HUES6 (cell line): ENCODE measurements at regions not wholly inside any gene's neighbourhood (a gene's known extent, or its start where the extent isn't known, plus 50 kb on each side); places are given as distances from the start of the nearest gene placed in this dataset.

ENCODE experiments used
- H3K27ac ChIP-seq: 2 replicates; pipeline ENCODE4 v1.7.0; 2013; ENCODE audit warnings: low read depth, mild to moderate bottlenecking, low read length, inconsistent platforms
- H3K27me3 ChIP-seq: 2 replicates; pipeline ENCODE4 v1.6.1; 2013; ENCODE audit warnings: low read length; ENCODE audit not compliant: control insufficient read depth, insufficient read depth
- H3K36me3 ChIP-seq: 2 replicates; pipeline ENCODE4 v1.6.1; 2013; ENCODE audit warnings: low read length; ENCODE audit not compliant: control insufficient read depth, insufficient read depth
- H3K4me1 ChIP-seq: 2 replicates; pipeline ENCODE4 v1.6.1; 2013; ENCODE audit warnings: low read length; ENCODE audit not compliant: control insufficient read depth, insufficient read depth
- H3K4me3 ChIP-seq: 2 replicates; pipeline ENCODE4 v1.5.1; 2013; ENCODE audit warnings: low read depth, low read length
- H3K9ac ChIP-seq: one replicate; pipeline ENCODE4 v1.6.1; 2013; ENCODE audit warnings: mild to moderate bottlenecking, low read length
- H3K9me3 ChIP-seq: 2 replicates; pipeline ENCODE4 v1.6.1; 2013; ENCODE audit warnings: low read depth, low read length; ENCODE audit not compliant: control insufficient read depth, insufficient read depth

- H3K27me3 ChIP-seq = no peaks in the 10 kb centered on the region
- peaks cover 9% of the 10 kb centered on the region; the same call in 1 of the 2 replicates for H3K9me3 ChIP-seq
- no peaks in the 10 kb centered on the region for H3K4me1 ChIP-seq
- no peak overlapping the region for H3K4me3 ChIP-seq
- no peaks in the 10 kb centered on the region for H3K36me3 ChIP-seq
- no peak overlapping the region for H3K27ac ChIP-seq
- no peak overlapping the region for H3K9ac ChIP-seq
Observed at GRCh38 chr7:118476036-118476435, 251.5 kb downstream of the ANKRD7 start.

GRCh38 chr7:118477036-118477435 is 252.5 kb downstream of the ANKRD7 start:
- Histone ChIP-seq H3K9ac (no peak overlapping the region), H3K9me3 (peaks cover 16% of the 10 kb centered on the region), H3K4me1 (no peaks in the 10 kb centered on the region), H3K27me3 (no peaks in the 10 kb centered on the region), H3K36me3 (no peaks in the 10 kb centered on the region), H3K4me3 (no peak overlapping the region), H3K27ac (no peak overlapping the region)

GRCh38 chr7:118478236-118478635 is 253.7 kb downstream of the ANKRD7 start:
- no peaks in the 10 kb centered on the region for H3K27me3 ChIP-seq

GRCh38 chr7:118478931-118479330 is 254.4 kb downstream of the ANKRD7 start:
- H3K27ac ChIP-seq = no peak overlapping the region
- no peak overlapping the region for H3K4me3 ChIP-seq
- H3K36me3 ChIP-seq = no peaks in the 10 kb centered on the region
- no peaks in the 10 kb centered on the region for H3K27me3 ChIP-seq
- H3K4me1 ChIP-seq = no peaks in the 10 kb centered on the region
- peaks cover 25% of the 10 kb centered on the region for H3K9me3 ChIP-seq
- no peak overlapping the region for H3K9ac ChIP-seq

More at GRCh38 chr7:118478236-118478635, 253.7 kb downstream of the ANKRD7 start:
- H3K9ac ChIP-seq = no peak overlapping the region
- H3K4me3 ChIP-seq = no peak overlapping the region
- no peaks in the 10 kb centered on the region for H3K4me1 ChIP-seq
- no peaks in the 10 kb centered on the region for H3K36me3 ChIP-seq
- H3K9me3 ChIP-seq = peaks cover 24% of the 10 kb centered on the region
- H3K27ac ChIP-seq = no peak overlapping the region

GRCh38 chr7:118492466-118492865 is 268.0 kb downstream of the ANKRD7 start:
- Histone ChIP-seq H3K27ac (no peak overlapping the region), H3K4me1 (no peaks in the 10 kb centered on the region), H3K9ac (no peak overlapping the region), H3K27me3 (no peaks in the 10 kb centered on the region), H3K36me3 (no peaks in the 10 kb centered on the region), H3K9me3 (no peaks in the 10 kb centered on the region), H3K4me3 (no peak overlapping the region)

- Histone ChIP-seq H3K36me3 (no peaks in the 10 kb centered on the region), H3K9me3 (no peaks in the 10 kb centered on the region), H3K27me3 (no peaks in the 10 kb centered on the region), H3K4me3 (no peak overlapping the region), H3K4me1 (no peaks in the 10 kb centered on the region), H3K27ac (no peak overlapping the region), H3K9ac (no peak overlapping the region)
Observed at GRCh38 chr7:118496138-118496644, 271.7 kb downstream of the ANKRD7 start.

GRCh38 chr7:118502235-118502634 is 277.7 kb downstream of the ANKRD7 start:
- H3K4me1 ChIP-seq = no peaks in the 10 kb centered on the region
- no peaks in the 10 kb centered on the region for H3K36me3 ChIP-seq
- H3K9me3 ChIP-seq = no peaks in the 10 kb centered on the region
- no peak overlapping the region for H3K4me3 ChIP-seq
- H3K9ac ChIP-seq = no peak overlapping the region
- no peaks in the 10 kb centered on the region for H3K27me3 ChIP-seq
- no peak overlapping the region for H3K27ac ChIP-seq

- H3K4me3 ChIP-seq = no peak overlapping the region
- no peak overlapping the region for H3K9ac ChIP-seq
- H3K27ac ChIP-seq = no peak overlapping the region
- H3K36me3 ChIP-seq = no peaks in the 10 kb centered on the region
- H3K4me1 ChIP-seq = no peaks in the 10 kb centered on the region
- no peaks in the 10 kb centered on the region for H3K27me3 ChIP-seq
- no peaks in the 10 kb centered on the region for H3K9me3 ChIP-seq
Observed at GRCh38 chr7:118511146-118511545, 286.6 kb downstream of the ANKRD7 start.

- Histone ChIP-seq H3K9ac (no peak overlapping the region), H3K4me1 (no peaks in the 10 kb centered on the region), H3K9me3 (no peaks in the 10 kb centered on the region), H3K27me3 (no peaks in the 10 kb centered on the region), H3K36me3 (no peaks in the 10 kb centered on the region), H3K27ac (no peak overlapping the region), H3K4me3 (no peak overlapping the region)
Observed at GRCh38 chr7:118517275-118517674, 292.8 kb downstream of the ANKRD7 start.

GRCh38 chr7:118525020-118525419 is 300.5 kb downstream of the ANKRD7 start:
- Histone ChIP-seq H3K27ac (no peak overlapping the region), H3K4me1 (no peaks in the 10 kb centered on the region), H3K9ac (no peak overlapping the region), H3K4me3 (no peak overlapping the region), H3K9me3 (no peaks in the 10 kb centered on the region), H3K36me3 (no peaks in the 10 kb centered on the region), H3K27me3 (no peaks in the 10 kb centered on the region)

- H3K9me3 ChIP-seq = no peaks in the 10 kb centered on the region
- no peaks in the 10 kb centered on the region for H3K4me1 ChIP-seq
- no peaks in the 10 kb centered on the region for H3K36me3 ChIP-seq
- no peak overlapping the region for H3K4me3 ChIP-seq
- H3K27me3 ChIP-seq = no peaks in the 10 kb centered on the region
- no peak overlapping the region for H3K9ac ChIP-seq
- H3K27ac ChIP-seq = no peak overlapping the region
Observed at GRCh38 chr7:118531566-118531965, 307.1 kb downstream of the ANKRD7 start.

GRCh38 chr7:118559207-118559606 is 334.7 kb downstream of the ANKRD7 start:
- peaks cover 11% of the 10 kb centered on the region for H3K9me3 ChIP-seq

More at GRCh38 chr7:118559207-118559606, 334.7 kb downstream of the ANKRD7 start:
- Histone ChIP-seq H3K4me3 (no peak overlapping the region), H3K27me3 (no peaks in the 10 kb centered on the region), H3K4me1 (no peaks in the 10 kb centered on the region), H3K9ac (no peak overlapping the region), H3K36me3 (no peaks in the 10 kb centered on the region), H3K27ac (no peak overlapping the region)
